DOHH2 (cell line): ENCODE measurements at regions not wholly inside any gene's neighbourhood (a gene's known extent, or its start where the extent isn't known, plus 50 kb on each side); places are given as distances from the start of the nearest gene placed in this dataset.

ENCODE experiments used
- H3F3A ChIP-seq: fragments of 200-600 bp; sonication (generic), shearing (Covaris generic); 2 replicates; pipeline ENCODE4 v1.6.0; 2016; ENCODE audit warnings: antibody characterized with exemption, mild to moderate bottlenecking; ENCODE audit not compliant: control insufficient read depth, insufficient read depth
- H3K27ac ChIP-seq: fragments of 200-600 bp; sonication (generic); 2 replicates; pipeline ENCODE4 v1.5.1; 2014; ENCODE audit warnings: low read depth, mild to moderate bottlenecking, low read length, moderate library complexity
- H3K27me3 ChIP-seq: fragments of 200-600 bp; sonication (generic); 2 replicates; pipeline ENCODE4 v1.6.1; 2014; ENCODE audit warnings: mild to moderate bottlenecking, low read length, mixed read lengths; ENCODE audit not compliant: control insufficient read depth
- H3K36me3 ChIP-seq: fragments of 200-600 bp; sonication (generic); 2 replicates; pipeline ENCODE4 v1.6.1; 2014; ENCODE audit warnings: mild to moderate bottlenecking, low read length, moderate library complexity, mixed read lengths; ENCODE audit not compliant: control insufficient read depth
- H3K4me1 ChIP-seq: fragments of 200-600 bp; sonication (generic); 2 replicates; pipeline ENCODE4 v1.6.1; 2014; ENCODE audit warnings: mild to moderate bottlenecking, low read length, mixed read lengths; ENCODE audit not compliant: control insufficient read depth
- H3K4me2 ChIP-seq: fragments of 200-600 bp; sonication (generic); 2 replicates; pipeline ENCODE4 v1.6.0; 2014; ENCODE audit warnings: mild to moderate bottlenecking, low read length, moderate library complexity
- H3K4me3 ChIP-seq: fragments of 200-600 bp; sonication (generic); 2 replicates; pipeline ENCODE4 v1.5.1; 2014; ENCODE audit warnings: mild to moderate bottlenecking, low read length, mixed read lengths
- H3K79me2 ChIP-seq: fragments of 200-600 bp; sonication (generic); 2 replicates; pipeline ENCODE4 v1.6.1; 2014; ENCODE audit warnings: mild to moderate bottlenecking, low read length, mixed read lengths; ENCODE audit not compliant: control insufficient read depth
- H3K9me2 ChIP-seq: fragments of 200-600 bp; sonication (generic); replicated peaks from 2 replicates; pipeline ENCODE4 v1.6.1; 2014; ENCODE audit warnings: mild to moderate bottlenecking, low read length, mixed read lengths; ENCODE audit not compliant: control insufficient read depth
- H3K9me3 ChIP-seq: fragments of 200-600 bp; sonication (generic); 2 replicates; pipeline ENCODE4 v1.6.1; 2014; ENCODE audit warnings: antibody characterized with exemption, low read length, mixed read lengths; ENCODE audit not compliant: control insufficient read depth, insufficient read depth
- H4K20me1 ChIP-seq: fragments of 200-600 bp; sonication (generic); 2 replicates; pipeline ENCODE4 v1.6.0; 2014; ENCODE audit warnings: low read depth, mild to moderate bottlenecking, antibody characterized with exemption, low read length, moderate library complexity; ENCODE audit not compliant: control insufficient read depth, insufficient read depth
- EZH2phosphoT487 ChIP-seq: fragments of 200-600 bp; sonication (generic); IDR thresholded peaks from 2 replicates; pipeline ENCODE4 v1.6.1; 2017; ENCODE audit warnings: borderline replicate concordance, mild to moderate bottlenecking, antibody characterized with exemption, low read length, moderate library complexity, mixed read lengths
- TF ChIP-seq, protein P1 (sequence below): fragments of 200-600 bp; sonication (generic); IDR thresholded peaks from one replicate; pipeline ENCODE4 v1.5.1; 2014; ENCODE audit warnings: antibody characterized with exemption, mild to moderate bottlenecking, low read depth, low read length; ENCODE audit not compliant: poor library complexity, severe bottlenecking

DNA sequence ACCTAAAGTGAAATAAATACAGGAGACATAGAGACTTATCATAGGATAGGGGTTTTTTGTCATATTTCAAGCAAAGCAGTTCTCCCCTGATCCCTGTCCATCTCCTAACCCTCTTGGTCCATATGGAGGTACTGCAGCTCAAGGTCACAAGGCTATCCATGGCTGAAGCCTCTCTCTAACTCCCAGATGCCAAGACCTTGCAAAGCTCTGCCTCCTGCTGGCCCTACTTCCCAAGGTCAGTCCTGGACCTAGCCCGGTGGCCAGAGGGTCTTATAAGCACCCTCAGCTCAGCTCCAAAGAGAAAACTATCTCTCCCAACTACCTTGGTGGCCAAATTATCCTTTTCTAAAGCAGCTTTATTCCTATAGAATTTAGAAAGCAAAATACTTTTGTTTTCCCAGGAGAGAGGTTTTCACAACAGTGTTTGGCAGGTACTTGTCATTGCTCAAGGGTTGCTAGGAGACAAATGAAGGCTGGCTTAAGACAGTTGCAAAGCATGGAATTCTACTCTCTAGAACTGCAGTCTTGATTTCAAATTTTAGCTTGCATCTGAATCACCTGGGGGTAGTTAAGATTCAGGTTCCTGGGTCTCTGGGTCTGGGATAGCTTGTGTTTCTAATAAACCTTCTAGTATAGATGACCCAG lies 121.5 kb downstream of the XCL2 start:
- Histone ChIP-seq H3K27me3 (0 out of 2 replicates have a peak, but pooled peaks cover 2% of the 10 kb centered on the region), H3K36me3 (no peaks in the 10 kb centered on the region), H3K4me3 (no peak overlapping the region), H3K9me2 (no peaks in the 10 kb centered on the region), H3K9me3 (no peaks in the 10 kb centered on the region), H3K27ac (no peak overlapping the region), H3K79me2 (no peaks in the 10 kb centered on the region), H3F3A (no peaks in the 10 kb centered on the region), H3K4me2 (no peak overlapping the region), H4K20me1 (no peaks in the 10 kb centered on the region), H3K4me1 (no peaks in the 10 kb centered on the region)
- TF ChIP-seq, protein P1, sequence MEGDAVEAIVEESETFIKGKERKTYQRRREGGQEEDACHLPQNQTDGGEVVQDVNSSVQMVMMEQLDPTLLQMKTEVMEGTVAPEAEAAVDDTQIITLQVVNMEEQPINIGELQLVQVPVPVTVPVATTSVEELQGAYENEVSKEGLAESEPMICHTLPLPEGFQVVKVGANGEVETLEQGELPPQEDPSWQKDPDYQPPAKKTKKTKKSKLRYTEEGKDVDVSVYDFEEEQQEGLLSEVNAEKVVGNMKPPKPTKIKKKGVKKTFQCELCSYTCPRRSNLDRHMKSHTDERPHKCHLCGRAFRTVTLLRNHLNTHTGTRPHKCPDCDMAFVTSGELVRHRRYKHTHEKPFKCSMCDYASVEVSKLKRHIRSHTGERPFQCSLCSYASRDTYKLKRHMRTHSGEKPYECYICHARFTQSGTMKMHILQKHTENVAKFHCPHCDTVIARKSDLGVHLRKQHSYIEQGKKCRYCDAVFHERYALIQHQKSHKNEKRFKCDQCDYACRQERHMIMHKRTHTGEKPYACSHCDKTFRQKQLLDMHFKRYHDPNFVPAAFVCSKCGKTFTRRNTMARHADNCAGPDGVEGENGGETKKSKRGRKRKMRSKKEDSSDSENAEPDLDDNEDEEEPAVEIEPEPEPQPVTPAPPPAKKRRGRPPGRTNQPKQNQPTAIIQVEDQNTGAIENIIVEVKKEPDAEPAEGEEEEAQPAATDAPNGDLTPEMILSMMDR: no peak

DNA sequence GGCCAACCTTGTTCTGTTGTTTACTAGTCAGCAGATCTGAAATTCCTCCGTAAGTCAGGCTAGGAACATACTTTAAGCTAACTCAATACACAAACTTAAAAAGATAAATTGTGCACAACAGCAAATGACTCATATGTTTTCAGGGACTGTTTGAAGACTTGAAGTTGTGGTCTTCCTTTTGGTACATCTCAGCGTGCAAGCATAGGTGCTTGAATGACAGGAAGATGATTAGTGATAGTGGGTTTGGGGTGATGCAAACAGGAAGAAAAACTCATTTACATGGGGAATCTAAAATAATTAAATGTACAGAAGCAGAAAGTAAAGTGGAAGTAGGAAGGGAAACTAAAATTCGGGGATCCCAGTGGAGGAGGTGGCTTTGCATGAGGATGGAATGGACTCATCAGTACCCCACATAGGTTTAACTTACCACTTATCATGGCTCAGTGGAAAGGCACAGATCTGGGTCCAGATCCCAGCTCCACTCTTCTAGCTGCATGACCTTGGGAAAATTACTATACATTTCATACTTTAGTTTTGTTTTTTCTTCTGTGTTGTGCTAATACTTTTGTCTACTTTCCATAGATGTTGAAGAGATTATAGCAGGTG lies 122.3 kb downstream of the XCL2 start:
- H3K4me3 ChIP-seq: no peak overlapping the region
- H3K9me3 ChIP-seq: no peaks in the 10 kb centered on the region
- TF ChIP-seq, protein P1: no peak
- TF ChIP-seq EZH2phosphoT487: no peak
- no peaks in the 10 kb centered on the region for H3K4me1 ChIP-seq
- H3K9me2 ChIP-seq: no peaks in the 10 kb centered on the region
- no peak overlapping the region for H3K4me2 ChIP-seq
- no peaks in the 10 kb centered on the region for H3F3A ChIP-seq
- no peak overlapping the region for H3K27ac ChIP-seq
- no peaks in the 10 kb centered on the region for H4K20me1 ChIP-seq
- 0 out of 2 replicates have a peak, but pooled peaks cover 2% of the 10 kb centered on the region for H3K27me3 ChIP-seq
- H3K79me2 ChIP-seq: no peaks in the 10 kb centered on the region
- no peaks in the 10 kb centered on the region for H3K36me3 ChIP-seq

DNA sequence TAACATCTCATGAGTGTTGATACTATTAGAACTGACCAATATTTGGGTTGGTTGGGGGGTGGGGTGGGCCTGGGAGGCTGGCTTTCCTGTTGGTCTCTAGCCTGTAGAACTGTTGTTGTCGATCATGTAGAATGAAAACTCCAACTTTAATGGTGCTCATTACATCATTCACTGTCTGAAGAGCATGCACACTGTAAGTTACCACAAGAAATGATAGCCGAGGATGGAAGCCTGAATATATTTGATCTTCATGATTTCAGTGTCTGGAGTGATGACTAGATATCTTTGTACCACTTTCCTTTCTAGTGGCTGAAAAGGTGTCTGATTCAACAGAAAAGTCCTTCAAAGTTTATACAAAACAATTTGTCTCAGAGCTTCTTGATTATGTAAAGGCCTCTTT lies 123.6 kb downstream of the XCL2 start:
- TF ChIP-seq EZH2phosphoT487: no peak
- TF ChIP-seq, protein P1: no peak
- Histone ChIP-seq H3K4me2 (no peak overlapping the region), H3K27ac (no peak overlapping the region), H3K36me3 (no peaks in the 10 kb centered on the region), H3F3A (no peaks in the 10 kb centered on the region), H3K79me2 (no peaks in the 10 kb centered on the region), H3K4me1 (no peaks in the 10 kb centered on the region), H3K9me2 (no peaks in the 10 kb centered on the region), H4K20me1 (no peaks in the 10 kb centered on the region), H3K4me3 (no peak overlapping the region), H3K9me3 (no peaks in the 10 kb centered on the region), H3K27me3 (0 out of 2 replicates have a peak, but pooled peaks cover 2% of the 10 kb centered on the region)
